Kasumi-1 (cell line): ENCODE measurements at regions not wholly inside any gene's neighbourhood (a gene's known extent, or its start where the extent isn't known, plus 50 kb on each side); places are given as distances from the start of the nearest gene placed in this dataset.

Source experiments
- DNase-seq, 2 experiments: peaks; one replicate each; lab custom pipeline; 2025; lab: John Stamatoyannopoulos, UW

DNA sequence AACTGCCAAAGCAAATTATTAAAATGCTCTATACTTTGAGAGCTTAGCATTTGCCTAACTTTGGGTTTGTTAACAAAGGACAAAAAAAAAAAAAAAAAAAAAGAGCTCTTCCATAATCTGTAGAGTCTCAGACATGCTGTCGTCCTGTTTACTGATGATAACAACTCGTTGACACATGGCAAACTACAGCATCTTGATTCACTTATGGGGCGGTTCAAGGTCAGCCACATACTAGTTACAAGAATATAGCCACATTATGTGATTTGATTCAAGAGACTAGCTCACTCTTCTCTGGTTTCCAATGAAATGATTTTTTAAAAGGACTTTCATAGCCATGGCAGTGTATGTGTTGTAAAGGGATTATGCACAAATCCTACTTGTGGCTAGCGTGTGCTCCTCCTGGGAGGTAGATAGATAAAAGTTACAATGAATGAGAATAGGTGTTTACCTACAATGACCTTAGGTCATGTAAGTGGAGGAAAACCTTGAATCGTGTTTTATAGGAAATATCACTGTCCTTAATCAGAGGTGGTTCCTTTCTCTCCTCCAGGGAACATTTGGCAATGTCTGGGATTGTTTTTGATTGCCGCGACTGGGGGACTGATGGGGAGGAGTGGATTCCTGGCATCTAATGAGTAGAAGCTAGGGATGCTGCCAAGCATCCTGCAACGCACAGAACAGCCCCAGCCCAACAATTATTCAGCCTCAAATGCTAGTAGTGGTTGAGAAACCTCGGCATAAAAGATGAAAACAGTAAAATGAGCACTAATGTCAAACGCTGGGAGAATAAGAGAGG lies 969.2 kb upstream of the SLC35B3 start:
- no peak for DNase-seq

DNA sequence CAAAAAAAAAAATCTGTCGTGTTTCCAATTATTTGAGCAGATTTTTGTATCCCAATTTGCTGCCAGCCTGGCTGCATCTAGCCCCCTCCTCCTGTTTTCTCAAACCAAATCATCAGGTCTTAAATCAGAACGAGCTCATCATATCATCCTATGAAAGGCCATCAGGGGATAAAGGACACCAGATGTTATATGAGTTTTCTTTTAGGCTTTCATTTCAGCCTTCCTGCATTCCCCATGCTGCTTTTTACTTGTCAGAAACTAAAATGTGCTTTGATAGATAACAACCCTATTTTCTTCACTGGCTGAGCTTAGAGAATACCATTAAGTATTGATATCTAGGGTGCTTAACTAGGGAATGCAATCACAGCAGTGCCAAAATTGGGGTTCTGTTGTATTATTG lies 968.4 kb upstream of the SLC35B3 start:
- DNase-seq = no peak

DNA sequence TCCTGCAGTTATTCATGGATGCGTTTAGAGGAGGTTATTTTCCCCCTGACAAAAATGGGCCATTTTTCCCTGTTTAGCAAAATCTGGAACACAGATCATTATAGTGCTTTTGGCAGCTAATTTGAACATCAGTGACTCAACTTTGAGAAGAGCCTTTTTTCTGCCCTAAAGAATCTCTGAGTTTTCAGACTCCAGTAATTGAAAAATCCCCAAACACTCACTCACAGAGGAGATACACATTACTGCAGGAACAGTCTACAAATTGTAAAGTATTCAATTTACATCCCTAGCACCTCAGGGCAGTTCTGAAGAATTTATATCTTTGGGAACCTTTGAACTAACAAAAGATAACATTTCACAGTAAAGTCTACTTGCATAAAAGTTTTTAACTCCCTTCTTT lies 966.6 kb upstream of the SLC35B3 start:
- DNase-seq = no peak

DNA sequence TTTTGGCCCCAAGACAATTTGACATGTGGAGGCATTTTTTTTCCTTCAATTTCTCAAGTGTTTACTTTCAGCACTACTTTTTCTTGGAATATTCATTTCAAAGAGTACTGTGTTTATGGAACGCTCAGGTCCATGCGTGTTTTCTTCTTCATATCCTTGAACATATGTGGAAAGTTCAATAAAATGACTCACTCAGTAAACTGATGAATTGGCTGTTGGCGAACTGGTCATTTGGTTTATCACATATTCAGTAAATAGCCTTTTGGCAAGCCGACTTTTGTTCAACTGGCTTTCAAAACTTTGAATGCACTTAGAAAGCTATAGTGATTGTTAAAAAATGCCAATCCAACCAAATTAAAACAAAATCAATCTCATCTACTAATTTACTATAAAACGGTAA lies 964.6 kb upstream of the SLC35B3 start:
- DNase-seq = no peak

DNA sequence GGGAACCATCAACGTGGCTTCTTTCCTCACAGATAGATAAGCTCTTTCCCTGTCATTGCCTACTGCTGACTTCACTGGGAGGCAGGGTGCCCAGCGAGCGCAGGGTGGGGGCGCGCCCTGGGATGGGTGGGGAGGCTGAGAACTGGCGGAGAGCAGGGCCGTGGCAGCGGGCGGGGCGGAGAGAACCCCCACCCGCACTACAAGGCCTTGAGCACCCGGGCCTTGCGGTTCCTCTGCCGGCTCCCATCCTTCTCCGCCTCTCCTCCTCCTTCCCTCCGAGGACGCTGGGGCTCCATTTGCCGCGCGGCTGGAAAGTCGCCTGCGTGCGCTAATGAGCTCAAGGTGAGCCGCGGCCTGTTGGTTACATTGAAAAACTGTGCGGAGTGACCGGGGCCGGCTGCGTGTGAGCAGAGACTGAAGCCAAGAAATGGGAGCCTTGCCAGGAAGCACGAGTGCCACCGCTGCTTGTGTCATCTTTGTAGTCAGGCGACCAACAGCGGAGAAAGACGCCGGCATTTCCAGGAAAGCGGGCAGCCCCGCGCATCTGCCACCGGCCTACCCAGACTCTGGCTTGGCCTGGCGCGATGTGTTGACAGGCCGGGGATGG lies 963.5 kb upstream of the SLC35B3 start:
- no peak for DNase-seq

DNA sequence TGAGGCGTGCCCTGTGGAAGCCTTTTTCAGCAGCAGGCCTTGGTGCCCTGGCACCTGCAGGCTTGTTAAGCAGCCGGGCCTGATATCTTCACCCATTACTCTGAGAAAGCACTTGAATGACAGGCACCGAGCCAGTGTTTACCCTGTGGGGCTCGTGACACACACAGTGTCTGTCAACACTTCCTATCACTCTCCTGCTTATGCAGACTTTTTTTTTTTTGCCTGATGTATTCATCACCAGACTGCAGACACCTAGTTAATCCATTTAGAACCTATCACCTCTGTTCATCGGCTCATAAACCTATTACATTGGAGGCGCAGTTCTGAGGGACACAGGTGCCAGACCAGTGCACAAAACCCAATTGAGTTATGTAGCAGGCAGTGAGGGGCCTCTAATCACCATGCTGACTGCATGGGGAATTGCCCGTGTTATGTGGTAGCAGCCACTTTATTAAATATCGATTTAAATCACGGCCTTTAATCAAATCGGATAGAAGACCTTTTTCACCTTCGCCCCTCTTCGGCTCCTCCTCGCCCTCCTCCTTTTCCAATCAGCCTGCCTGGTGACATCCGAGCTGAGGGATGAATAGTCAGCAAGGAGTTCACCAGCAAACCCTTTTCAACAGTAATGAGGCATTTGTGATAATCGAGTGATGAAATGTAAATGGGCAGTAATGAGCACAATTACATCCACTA lies 962.9 kb upstream of the SLC35B3 start:
- no peak for DNase-seq

DNA sequence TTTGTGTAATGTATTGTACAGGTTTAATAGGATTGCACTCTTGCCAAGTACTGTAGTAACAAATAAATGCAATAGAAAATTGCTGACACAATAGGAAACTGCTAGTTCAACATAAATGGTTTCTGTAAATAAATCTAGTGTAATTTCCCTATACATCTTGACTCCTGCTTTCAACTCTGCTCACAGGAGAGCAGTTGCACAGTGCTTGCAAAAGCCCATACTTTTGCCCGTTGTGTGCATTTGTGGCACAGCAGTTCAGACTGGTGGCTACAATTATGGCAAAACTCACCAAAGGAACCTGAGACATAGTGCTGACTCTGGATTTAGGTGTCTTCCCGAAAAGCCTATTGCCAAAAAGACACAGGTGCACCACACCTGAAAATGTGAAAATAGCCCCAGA lies 953.3 kb upstream of the SLC35B3 start:
- no peak for DNase-seq

DNA sequence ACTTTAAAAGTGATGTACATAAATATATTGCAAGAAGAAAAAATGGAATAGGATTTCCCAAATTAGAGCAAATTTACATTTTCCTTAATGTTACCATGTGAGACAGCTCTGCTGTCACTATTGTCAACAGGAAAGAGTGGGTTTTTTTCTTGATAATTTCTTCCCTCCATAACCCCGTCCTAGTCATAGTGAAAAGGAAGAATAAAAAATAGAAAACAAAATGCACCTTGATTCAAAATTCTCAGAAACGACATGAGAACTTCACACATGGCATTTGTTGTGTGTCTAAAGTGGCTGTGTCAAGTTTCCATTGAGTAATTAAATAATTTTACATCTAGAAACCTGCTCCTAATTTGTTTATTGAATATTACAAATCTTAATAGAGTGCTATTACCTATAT lies 945.2 kb upstream of the SLC35B3 start:
- DNase-seq = no peak

DNA sequence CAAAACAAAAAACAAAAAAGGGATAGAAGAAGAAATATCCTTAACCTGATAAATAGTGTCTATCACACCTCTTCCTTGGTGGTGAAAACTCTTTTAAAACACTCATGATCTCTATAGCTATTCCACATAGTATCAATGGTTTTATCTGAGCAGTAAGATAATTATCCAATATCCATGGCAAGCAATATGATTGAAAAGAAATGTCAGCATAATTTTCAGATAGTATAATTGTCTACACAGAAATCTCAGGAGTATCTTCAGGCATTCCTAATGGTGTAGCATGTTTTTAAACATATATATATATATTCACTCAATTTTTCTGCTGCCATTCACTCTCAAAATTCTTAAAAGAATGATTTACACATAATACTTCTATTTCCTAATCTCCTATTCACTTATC lies 938.0 kb upstream of the SLC35B3 start:
- DNase-seq = no peak

DNA sequence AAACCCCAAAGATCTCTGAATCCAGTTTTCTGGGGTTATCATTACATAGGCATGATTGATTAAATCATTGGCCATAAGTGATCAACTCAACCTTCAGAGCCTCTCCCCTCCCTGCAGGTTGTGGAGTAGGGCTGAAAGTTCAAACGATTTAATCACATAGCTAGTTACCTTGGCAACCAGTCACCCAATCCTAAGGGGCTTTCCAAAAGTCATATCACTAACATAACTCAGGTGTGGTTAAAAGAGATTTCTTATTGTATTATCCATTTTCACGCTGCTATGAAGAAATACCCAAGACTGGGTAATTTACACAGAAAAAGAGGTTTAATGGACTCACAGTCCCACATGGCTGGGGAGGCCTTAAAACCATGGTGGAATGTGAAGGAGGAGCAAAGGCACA lies 935.1 kb upstream of the SLC35B3 start:
- DNase-seq = no peak

DNA sequence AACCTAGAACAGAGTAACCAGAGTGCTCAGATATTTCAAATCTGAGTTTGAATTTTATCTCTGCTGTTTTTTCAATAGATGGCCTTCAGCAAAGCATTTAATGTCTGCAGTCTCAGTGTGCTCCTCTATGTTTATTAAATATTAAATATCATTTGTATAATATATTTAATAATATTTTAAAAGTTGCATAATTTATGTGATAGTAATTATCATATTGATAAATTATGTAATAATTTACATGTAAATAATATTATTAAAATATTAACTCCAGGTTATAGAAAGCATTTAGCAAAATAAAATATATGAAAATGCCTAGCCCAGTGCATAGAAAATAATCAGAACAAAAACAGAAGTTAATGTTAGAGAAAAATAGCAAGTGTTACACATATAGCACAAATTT lies 930.0 kb upstream of the SLC35B3 start:
- no peak for DNase-seq

DNA sequence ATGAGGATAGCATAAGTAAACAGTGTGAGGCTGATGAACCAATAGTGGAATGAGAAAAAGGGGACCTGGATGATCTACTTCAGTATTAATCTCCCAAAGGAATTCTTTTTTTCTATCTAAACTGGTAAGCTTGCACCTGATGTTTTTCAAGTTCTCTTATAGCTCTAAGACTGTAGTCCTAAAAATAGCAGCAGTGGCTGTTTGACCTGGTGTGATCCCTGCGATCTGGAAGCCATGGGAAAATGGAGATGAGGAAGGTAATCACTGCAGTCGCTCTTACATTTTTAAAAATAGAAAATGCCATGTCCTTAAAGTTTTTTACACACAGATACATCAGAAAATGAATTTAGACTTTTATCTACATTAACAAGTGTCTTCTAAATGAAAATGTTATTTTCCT lies 926.4 kb upstream of the SLC35B3 start:
- no peak for DNase-seq

DNA sequence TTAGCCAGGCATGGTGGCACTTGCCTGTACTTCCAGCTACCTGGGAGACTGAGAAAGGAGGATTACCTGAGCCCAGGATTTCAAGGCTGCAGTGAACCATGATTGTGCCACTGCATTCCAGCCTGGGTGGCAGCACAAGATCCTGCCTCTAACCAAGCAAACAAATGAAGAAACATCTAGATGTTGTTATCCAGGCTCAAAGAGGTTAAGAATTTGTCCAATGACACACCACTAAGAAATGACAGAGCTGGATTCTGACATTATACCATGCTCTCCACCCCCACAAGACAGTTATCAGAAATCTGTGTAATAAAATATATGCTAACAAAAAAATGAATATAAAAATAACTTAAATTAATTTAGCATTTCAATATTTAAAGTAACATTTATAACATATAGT lies 925.5 kb upstream of the SLC35B3 start:
- DNase-seq = no peak

DNA sequence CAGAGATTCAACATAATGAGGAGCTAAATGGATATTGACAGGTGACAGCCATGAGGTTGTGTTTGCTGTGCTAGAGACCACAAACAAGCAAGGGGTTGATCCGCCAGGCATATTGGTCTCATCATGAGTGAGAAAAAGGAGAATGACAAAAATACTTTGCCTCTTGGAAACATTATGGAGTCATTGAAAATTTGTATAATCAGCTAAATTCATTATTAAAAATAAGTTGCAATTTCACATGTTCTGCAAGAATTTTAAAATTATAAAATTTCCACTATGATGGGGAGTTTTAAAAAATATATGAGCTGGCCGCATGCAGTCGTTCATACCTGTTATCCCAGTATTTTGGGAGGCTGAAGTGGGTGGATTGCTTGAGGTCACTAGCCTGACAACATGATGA lies 912.3 kb upstream of the SLC35B3 start:
- DNase-seq = no peak

DNA sequence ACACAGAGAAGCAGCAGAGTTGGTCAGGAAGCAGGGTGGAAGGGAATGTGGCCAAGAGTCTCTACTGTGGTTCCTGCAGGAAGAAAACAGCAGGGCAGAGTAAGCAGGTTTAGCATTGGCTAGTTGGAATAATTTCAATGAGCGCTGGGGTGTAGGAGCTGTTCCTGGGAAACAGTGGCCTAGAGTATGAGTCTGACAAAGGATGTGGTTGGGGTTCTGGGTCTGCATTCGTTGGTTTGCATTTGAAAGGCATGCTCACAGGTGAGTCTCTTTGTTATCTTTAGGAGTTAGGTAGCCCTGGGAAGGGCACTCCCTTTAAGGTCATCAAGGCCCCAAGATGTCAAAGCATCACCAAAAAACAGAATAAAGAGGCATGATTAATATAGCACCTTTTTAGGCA lies 911.6 kb upstream of the SLC35B3 start:
- DNase-seq = no peak

DNA sequence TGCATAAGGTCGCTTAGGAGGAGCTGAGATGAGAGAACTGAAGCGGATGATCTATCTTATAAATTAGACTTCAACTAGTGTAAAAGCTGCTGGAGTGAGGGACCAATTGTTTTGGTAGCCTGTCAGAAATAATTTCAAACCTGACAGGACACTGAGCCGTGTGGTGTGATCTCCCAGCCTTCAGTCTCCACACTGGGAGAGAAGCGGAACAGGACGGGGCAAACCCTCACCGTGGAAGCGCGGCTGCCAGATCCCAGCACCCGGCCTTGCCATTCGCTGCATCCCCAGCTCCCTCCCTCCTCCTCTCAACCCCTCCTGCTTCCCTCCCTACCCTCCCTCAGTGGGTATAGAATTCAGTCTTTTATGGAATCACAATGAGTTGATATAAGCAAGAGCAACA lies 900.1 kb upstream of the SLC35B3 start:
- DNase-seq = no peak

DNA sequence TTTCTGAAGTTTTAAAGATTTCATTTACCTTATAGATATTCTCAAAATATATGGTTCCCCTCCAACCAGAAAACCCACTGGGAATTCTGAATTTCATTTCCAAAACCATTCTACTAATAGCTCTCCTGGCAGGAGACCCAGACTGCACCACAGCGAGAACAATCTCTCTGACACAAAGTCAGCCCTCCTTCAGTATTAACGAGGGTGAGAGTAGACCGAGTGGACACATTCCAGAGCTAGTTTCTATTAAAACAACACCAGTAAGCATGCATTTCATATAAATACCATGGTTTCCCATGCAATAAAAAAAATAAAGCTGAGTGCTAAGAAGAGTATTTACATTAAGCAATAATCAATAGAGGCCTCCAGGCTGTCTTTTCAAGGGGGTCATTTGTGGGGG lies 899.6 kb upstream of the SLC35B3 start:
- no peak for DNase-seq

DNA sequence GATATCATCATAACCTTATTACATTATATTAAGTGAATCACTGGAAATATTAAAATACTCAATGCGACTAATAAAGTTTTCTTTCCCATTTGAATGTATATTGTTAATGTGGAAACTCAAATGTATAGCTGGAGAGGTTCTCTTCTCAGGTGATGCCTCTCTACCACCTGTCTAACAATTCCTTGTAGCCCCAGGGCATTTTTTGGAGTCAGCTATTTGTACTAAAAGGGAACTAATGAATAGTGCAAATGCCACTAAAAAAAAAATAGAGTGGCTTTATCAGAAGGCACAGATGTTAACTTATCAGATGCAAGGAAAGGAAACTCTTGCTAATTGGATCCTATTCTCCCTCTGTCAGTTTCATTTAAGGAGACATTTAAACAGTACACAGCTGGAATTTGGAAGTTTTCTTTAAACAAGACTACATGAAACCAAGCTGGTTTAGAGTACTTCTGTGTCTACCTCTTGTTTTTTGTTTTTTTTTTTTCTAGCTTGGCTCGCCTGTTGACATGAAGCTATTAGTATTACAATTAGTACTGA lies 897.0 kb upstream of the SLC35B3 start:
- DNase-seq = no peak

DNA sequence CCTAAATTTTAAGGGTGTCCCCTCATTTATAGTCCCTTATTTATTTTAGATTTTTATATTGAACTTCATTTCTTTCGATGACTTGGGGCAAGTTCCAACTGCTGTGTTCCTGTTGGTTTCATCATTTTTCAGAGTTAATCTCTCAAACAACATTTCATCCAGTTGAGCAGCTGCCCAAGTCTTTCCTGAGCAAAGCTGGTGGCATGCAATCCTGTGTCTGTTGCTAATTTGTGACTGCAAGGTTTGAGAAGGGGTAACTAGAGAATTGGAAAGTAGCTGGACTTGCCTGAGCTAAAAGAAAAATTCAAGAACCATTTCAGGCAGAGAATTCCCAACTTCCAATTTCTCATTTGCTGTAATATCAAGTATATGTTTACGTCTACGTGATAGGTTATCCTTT lies 881.5 kb upstream of the SLC35B3 start:
- no peak for DNase-seq

DNA sequence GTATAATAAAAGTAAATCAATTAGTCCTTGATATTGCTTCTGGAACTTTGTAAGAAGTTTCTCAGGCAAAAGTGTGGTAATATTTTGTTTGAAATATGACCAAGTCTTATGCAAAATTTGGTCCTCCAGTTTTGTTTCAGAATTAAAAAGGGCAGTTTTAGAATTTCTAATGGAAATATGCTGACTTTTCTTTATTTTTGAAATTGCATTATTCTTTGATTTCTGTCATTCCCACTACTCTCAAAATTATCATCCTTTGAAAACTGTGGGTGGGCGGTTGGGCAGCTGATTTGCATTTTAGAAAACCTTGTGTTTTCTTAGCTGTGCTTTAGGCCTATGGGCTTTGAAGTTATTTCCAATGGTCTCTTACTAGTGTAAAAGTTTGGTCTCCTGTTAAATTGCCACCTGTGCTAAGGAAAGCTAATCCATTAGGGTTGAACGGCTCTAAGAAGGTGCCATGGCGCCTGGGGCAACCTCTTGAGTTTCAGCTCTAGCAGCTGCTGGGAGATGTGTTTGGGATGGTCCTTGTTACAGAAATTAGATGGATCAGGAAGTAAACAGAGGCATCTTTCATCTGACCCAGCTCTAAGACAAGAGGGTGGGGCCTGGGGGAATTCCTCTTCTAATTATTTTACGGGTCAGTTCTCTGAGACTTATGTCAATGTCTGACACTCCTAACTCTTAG lies 880.8 kb upstream of the SLC35B3 start:
- DNase-seq = no peak

DNA sequence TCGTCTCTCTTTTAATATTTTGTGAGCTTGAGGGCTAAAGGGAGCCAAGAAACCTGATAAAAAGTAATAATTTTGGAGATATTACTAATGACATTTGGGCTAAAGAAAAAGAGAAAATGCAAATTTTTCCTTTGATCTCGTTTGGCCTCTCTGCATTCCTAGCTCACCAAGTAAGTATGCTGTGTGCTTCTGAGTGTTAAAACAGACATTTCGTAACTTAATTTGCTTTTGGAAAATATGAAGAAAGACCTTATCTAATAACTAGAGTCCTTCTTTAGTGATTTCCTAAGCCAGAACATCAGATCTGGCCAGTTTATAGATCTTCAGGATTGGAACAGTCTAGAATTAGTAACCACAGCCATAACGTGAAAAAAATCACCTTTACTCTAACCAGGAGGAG lies 872.9 kb upstream of the SLC35B3 start:
- DNase-seq = no peak

DNA sequence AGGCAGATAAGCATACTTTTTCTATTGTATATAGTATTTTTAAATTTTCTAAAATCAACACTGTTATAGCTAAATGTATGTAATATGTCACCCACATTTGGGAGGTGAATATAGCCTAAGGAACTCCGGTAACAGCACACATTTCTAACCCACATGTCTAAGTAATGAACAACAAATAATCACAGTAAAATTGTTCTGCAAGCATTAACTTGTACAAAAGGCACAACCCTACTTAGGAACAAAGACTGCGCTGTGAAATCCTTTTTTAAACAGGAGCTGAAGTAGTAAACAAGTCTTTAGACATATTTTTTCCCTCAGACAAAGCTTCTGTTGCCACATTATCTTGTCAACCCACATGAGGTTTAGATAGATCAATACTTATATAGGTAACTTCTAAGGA lies 872.4 kb upstream of the SLC35B3 start:
- no peak for DNase-seq

DNA sequence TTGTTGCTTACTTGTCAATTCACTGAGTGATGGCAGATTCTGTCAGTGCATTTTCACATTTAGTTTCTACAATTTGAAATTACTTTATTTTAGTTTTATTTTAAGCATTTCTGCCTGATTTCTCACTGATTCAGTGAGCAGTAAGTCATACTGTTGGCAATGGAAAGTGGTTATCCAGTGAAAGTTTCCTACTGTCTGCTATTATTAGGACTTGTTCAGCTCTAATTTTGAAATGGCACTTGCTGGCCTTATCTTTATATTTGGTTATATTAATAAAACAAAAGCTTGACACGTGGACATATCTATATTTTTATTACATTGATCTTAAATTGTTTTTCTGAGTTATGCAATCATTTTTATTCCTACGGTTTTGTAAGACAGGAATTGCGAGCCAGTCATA lies 871.8 kb upstream of the SLC35B3 start:
- DNase-seq = no peak
